GM12892 (cell line): ENCODE measurements at regions not wholly inside any gene's neighbourhood (a gene's known extent, or its start where the extent isn't known, plus 50 kb on each side); places are given as distances from the start of the nearest gene placed in this dataset.

Experiments used
- POLR2A ChIP-seq: IDR thresholded peaks from 2 replicates; pipeline ENCODE4 v1.6.1; 2011; ENCODE audit warnings: low read depth, low read length, control low read depth
- POLR2AphosphoS5 ChIP-seq: IDR thresholded peaks from 2 replicates; pipeline ENCODE4 v1.6.1; 2011; ENCODE audit warnings: low read depth, low read length, control low read depth

- TF ChIP-seq POLR2AphosphoS5 = no peak
- no peak for TF ChIP-seq POLR2A
Measured at GRCh38 chr16:76176153-76176552, 101.0 kb upstream of the CNTNAP4 start.
